HG02981 (cell line): ENCODE measurements at regions not wholly inside any gene's neighbourhood (a gene's known extent, or its start where the extent isn't known, plus 50 kb on each side); places are given as distances from the start of the nearest gene placed in this dataset.
"Not testable (repeated sequence)": the region's sequence is repeated elsewhere in the genome, so short reads cannot be mapped to it uniquely, and the experiment has no call there.

Source experiments
- ATAC-seq: cut with Tn5 transposase; IDR thresholded peaks from one replicate; pipeline ENCODE4 v1.9.1; 2021; ENCODE audit warnings: mild to moderate bottlenecking, moderate library complexity; ENCODE audit not compliant: unreplicated experiment

- no peak for ATAC-seq
These were observed 479.0 kb downstream of the RAP2B start for GRCh38 chr3:153640689-153641665.

- not testable (repeated sequence) for ATAC-seq
These were observed 478.6 kb upstream of the ARHGEF26 start for GRCh38 chr3:153642576-153642975.

GRCh38 chr3:153643471-153643870, 477.7 kb upstream of the ARHGEF26 start:
- ATAC-seq = not testable (repeated sequence)

- ATAC-seq = no peak
These were observed 471.8 kb upstream of the ARHGEF26 start for GRCh38 chr3:153649286-153649839.

DNA sequence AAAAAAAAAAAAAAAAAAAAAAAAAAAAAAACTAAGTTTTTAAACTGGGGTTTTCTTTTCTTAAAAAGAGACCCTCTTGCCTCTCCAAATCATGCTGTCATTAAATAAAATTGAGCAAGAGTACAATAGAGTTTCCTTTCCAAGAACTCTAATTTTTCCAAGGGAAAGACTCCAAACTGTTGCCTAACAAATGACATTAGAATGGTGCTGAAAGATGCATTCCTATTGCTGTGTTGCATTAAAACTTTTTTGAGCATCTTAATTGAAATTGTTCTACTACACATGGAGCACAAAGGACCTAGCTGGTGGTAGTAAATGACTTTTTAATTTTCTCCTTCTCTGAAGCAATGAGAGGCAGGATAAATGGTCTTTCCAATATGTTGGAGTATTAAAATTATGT, 469.1 kb upstream of the ARHGEF26 start:
- ATAC-seq = no peak

GRCh38 chr3:153657046-153657445, 464.1 kb upstream of the ARHGEF26 start:
- ATAC-seq = no peak

DNA sequence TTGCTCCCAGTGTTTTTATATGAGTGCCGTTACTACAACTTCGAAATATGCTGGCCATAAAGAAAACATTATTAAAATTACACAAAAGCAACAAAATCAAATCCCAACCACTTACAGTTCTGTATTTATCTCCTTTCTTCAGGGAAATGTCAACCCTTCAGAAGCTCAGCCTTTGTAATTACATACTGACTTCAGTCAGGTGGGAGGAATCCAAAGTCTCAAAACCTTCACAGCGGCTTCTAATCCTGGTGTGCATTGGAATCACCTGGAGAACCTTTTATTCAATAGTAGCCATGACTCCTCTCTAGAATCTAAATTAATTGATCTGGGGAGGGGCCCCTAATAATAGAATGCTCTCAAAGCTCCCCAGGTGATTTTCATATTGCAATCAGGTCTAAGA, 463.7 kb upstream of the ARHGEF26 start:
- no peak for ATAC-seq

DNA sequence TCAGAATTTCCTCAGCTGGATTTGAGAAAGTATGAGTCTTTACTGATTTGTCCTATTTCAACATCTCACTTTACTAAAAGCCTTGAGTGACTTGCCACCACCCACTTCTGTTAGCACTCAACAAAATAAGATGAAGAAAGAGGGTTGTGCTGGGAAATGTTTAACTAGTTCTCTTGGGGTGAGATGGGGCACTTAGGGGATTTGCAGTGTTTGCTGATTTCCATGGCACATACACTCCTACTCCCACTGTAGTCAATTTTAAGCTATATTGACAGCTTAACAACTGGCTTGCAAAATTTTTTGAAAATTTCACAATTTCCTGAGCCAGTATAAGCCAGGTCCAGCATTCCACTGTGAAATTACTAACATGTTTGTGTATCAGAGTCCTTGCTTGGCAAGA, 463.1 kb upstream of the ARHGEF26 start:
- no peak for ATAC-seq

DNA sequence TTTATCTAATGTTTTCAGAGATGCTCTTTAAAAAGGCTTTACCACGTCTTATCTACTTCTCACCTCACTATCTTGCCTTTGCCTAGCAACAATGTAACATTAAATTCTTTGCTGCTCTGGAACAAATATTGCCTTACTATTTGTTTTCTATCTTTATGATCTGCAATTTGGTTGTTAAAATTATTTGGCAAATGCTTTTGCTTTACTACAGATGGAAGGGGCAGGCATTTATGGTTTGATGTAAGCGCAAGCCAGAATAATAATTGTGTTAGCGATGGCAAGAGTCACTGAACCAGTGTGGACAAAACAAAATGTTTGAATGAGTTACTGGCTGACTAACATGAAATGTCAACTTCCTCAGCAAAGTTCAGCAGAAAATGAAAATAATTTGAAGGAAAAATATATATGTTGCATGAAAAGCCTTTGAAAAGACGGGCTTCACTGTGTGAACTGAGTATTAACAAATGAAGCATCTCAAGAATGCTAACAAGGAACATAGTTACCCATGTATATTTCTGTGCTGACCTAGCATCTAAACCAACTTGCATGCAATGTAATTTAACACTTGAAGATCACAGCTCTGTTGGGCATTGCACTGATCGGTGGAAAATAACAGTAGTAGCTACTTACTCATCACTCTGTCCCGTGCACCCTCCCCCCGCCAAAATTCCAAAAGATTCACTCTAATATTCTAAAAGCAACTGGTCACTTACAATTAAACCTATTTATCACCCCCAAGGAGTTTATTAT, 454.0 kb upstream of the ARHGEF26 start:
- ATAC-seq = no peak

DNA sequence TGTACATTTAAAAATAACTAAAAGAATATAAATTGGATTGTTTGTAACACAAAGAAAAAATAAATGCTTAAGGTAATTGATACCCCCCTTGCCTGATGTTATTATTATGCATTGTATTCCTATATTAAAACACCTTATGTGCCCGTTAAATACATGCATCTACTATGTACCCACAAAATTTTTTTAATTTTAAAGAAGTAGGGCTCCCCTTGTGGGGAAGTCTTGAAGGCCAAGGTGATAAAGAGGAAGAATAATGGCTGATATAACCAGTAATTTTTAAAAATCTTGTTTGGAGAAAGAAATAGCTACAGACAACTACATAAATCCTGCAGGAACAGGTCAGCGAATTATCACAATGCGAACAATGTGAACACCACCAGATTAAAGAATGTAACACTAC, 451.7 kb upstream of the ARHGEF26 start:
- no peak for ATAC-seq

- ATAC-seq = no peak
These were observed 450.6 kb upstream of the ARHGEF26 start for GRCh38 chr3:153670577-153670976.

DNA sequence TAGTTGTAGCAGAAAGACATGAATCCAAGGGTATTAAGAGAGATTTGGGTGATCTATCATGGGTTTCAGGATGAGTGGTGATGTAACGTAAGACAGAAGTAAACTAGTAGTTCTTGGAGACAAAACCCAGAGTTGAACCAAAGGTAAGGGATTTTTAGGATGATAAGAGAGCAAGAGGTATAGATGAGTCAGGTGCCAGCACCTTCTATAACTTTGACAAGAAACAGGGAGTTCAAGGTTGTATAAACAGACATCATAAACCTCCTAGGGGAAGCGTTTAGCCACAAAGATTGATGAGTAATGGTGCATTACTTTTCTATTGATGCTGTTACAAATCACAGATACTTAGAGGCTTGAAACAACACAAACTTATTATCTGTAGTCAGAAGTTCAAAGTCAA, 447.3 kb upstream of the ARHGEF26 start:
- ATAC-seq = no peak

DNA sequence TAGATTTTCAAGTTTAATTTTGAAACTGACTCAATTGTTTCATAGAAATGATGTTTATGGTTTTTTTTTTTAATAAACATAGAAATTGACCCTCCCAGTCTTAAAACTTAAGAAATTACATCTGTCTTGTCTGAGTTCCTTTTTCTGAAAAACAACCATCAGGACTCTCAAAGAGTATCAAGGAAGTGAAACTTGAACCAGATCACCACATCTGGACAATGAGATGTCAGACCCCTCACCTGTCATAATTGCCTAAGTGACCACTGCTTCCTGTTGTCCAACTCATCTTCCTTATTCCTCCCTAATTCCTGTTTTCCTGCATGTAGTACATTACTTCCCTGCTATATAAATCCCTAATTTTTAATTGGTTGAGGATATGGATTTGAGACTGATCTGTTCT, 441.5 kb upstream of the ARHGEF26 start:
- ATAC-seq = peak; percentile 53

- ATAC-seq = no peak
These were observed 440.7 kb upstream of the ARHGEF26 start for GRCh38 chr3:153680526-153680925.

- ATAC-seq = no peak
These were observed 440.1 kb upstream of the ARHGEF26 start for GRCh38 chr3:153681057-153681456.

GRCh38 chr3:153688301-153689120, 432.7 kb upstream of the ARHGEF26 start:
- ATAC-seq = no peak

DNA sequence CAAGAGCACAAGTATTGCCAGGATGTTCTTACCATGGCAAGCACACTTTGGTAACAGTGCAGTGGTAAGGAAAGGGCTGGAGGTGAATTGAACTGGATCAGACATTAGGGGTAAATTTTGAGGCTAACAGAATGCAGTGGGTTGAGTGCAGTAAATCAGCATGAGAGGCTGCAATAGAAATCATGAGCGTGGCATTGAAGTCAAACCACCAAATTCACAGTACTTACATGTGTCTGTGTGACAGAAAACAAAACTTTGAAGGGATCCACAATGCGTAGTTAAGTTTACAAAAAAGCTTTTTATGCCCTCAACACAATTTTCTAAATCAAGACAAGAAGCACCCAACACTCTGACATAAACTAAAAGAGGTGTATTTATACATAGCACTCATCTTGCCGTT, 428.0 kb upstream of the ARHGEF26 start:
- no peak for ATAC-seq

- ATAC-seq = no peak
These were observed 419.1 kb upstream of the ARHGEF26 start for GRCh38 chr3:153702106-153702505.

- no peak for ATAC-seq
These were observed 417.1 kb upstream of the ARHGEF26 start for GRCh38 chr3:153704115-153704514.

DNA sequence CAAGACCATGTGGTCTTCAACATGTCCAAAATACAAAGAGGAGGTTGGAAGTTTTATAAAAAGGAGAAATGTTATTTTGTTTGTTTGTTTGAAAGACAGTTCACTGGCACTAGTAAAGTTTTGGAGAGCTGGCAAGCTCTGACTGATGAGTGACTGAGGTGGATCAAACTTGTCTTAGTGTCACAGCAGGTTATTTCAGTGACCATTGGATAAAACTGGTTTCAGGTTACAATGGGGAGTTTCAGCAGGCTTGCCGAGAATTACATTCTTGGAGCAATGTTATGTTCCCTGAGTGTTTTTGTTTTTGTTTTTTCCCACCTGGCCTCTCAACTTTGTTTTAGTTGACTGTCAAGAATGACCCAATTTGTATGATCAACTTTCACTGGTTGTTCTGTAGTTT, 414.5 kb upstream of the ARHGEF26 start:
- ATAC-seq = no peak

GRCh38 chr3:153714016-153714415, 407.2 kb upstream of the ARHGEF26 start:
- ATAC-seq = no peak
